ENCODE measurements at regions not wholly inside any gene's neighbourhood (a gene's known extent, or its start where the extent isn't known, plus 50 kb on each side); places are given as distances from the start of the nearest gene placed in this dataset.

GRCh38 chr12:115470977-115471376 is 787.0 kb upstream of the TBX3 start:
- POLR2A ChIA-PET, result no interaction called here
- H3K4me1 ChIP-seq (ENCODE audit: control insufficient read depth in 1 of 2, insufficient read depth in 2 of 2, low read depth in 1 of 2, low read length in 1 of 2), result no peaks in the 10 kb centered on the region

GRCh38 chr12:115470526-115470925 is 786.6 kb upstream of the TBX3 start:
- no peak for DNase-seq
- TF ChIP-seq POLR2AphosphoS5 (IDR thresholded peaks at IDR 0.05; ENCODE audit: low read depth, low read length), result no peak
- no peak for TF ChIP-seq SIN3A (IDR thresholded peaks at IDR 0.05; ENCODE audit: borderline replicate concordance, low read depth, low read length)
- TF ChIP-seq REST (IDR thresholded peaks at IDR 0.05; ENCODE audit: low read depth, low read length), result no peak
- no peak for TF ChIP-seq GATA2 (CRISPR knock-in tag; IDR thresholded peaks at IDR 0.05)
- TF ChIP-seq MXI1 (IDR thresholded peaks at IDR 0.05; ENCODE audit: low read depth, low read length), result no peak
- TF ChIP-seq, protein P1, sequence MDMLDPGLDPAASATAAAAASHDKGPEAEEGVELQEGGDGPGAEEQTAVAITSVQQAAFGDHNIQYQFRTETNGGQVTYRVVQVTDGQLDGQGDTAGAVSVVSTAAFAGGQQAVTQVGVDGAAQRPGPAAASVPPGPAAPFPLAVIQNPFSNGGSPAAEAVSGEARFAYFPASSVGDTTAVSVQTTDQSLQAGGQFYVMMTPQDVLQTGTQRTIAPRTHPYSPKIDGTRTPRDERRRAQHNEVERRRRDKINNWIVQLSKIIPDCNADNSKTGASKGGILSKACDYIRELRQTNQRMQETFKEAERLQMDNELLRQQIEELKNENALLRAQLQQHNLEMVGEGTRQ (IDR thresholded peaks at IDR 0.05; ENCODE audit: borderline replicate concordance, low read depth, low read length), result no peak
- Histone ChIP-seq H4K20me1 (ENCODE audit: insufficient read depth) (no peaks in the 10 kb centered on the region), H3K9ac (no peak overlapping the region), H3K4me1 (ENCODE audit: control insufficient read depth in 1 of 2, insufficient read depth in 2 of 2, low read depth in 1 of 2, low read length in 1 of 2) (no peaks in the 10 kb centered on the region), H3K27ac (ENCODE audit: low read depth in 2 of 2, low read length in 1 of 2) (no peak overlapping the region), H3K79me2 (ENCODE audit: insufficient read depth) (no peaks in the 10 kb centered on the region), H3K9me2 (no peaks in the 10 kb centered on the region), H2AFZ (ENCODE audit: low read depth) (no peak overlapping the region), H3F3A (replicated peaks; ENCODE audit: insufficient read depth) (no peaks in the 10 kb centered on the region), H3K9me3 (no peaks in the 10 kb centered on the region), H3K4me2 (no peak overlapping the region), H3K27me3 (ENCODE audit: insufficient read depth) (no peaks in the 10 kb centered on the region), H3K36me3 (replicated peaks in 1 of 2; ENCODE audit: control insufficient read depth in 1 of 2, insufficient read depth in 2 of 2, low read length in 1 of 2) (no peaks in the 10 kb centered on the region), H3K4me3 (ENCODE audit: low read depth in 2 of 2, low read length in 1 of 2) (no peak overlapping the region)
- WGBS (ENCODE audit: low lambda C conversion rate), result 76% methylated on average over 11 of the region's 11 CpGs
- ChIA-PET CTCF (interaction anchor here (1.3 kb wide), 1 partner anchor 18 kb away, joined by 3 read pairs; no protein-coding TSS in a partner anchor), POLR2A (no interaction called here)

More at GRCh38 chr12:115470977-115471376, 787.0 kb upstream of the TBX3 start:
- CTCF ChIA-PET, result no interaction called here
- TF ChIP-seq REST (IDR thresholded peaks at IDR 0.05; ENCODE audit: low read depth, low read length), result no peak
- no peak for TF ChIP-seq TAF1 (IDR thresholded peaks at IDR 0.05; ENCODE audit: borderline replicate concordance, low read depth, low read length)
- TF ChIP-seq, protein P2, sequence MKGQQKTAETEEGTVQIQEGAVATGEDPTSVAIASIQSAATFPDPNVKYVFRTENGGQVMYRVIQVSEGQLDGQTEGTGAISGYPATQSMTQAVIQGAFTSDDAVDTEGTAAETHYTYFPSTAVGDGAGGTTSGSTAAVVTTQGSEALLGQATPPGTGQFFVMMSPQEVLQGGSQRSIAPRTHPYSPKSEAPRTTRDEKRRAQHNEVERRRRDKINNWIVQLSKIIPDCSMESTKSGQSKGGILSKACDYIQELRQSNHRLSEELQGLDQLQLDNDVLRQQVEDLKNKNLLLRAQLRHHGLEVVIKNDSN (IDR thresholded peaks at IDR 0.05; ENCODE audit: borderline replicate concordance, low read depth), result no peak
- no peak for TF ChIP-seq FOXM1 (IDR thresholded peaks at IDR 0.05; ENCODE audit: low read depth)
- no peak for TF ChIP-seq NFIC (IDR thresholded peaks at IDR 0.05; ENCODE audit: borderline replicate concordance)
- Histone ChIP-seq H3K9ac (no peak overlapping the region), H3K9me3 (no peaks in the 10 kb centered on the region), H3F3A (replicated peaks; ENCODE audit: insufficient read depth) (no peaks in the 10 kb centered on the region), H3K4me3 (ENCODE audit: low read depth in 2 of 2, low read length in 1 of 2) (no peak overlapping the region), H2AFZ (ENCODE audit: low read depth) (no peak overlapping the region), H3K36me3 (replicated peaks in 1 of 2; ENCODE audit: control insufficient read depth in 1 of 2, insufficient read depth in 2 of 2, low read length in 1 of 2) (no peaks in the 10 kb centered on the region), H3K79me2 (ENCODE audit: insufficient read depth) (no peaks in the 10 kb centered on the region), H3K27ac (ENCODE audit: low read depth in 2 of 2, low read length in 1 of 2) (no peak overlapping the region), H3K27me3 (ENCODE audit: insufficient read depth) (no peaks in the 10 kb centered on the region), H3K4me2 (no peak overlapping the region), H4K20me1 (ENCODE audit: insufficient read depth) (no peaks in the 10 kb centered on the region), H3K9me2 (no peaks in the 10 kb centered on the region)
- DNase-seq, result no peak
- 67% methylated on average over 4 of the region's 4 CpGs for WGBS (ENCODE audit: low lambda C conversion rate)

Data from SK-N-SH (cell line).